Cardiac fibroblast (primary cell): ENCODE measurements at regions not wholly inside any gene's neighbourhood (a gene's known extent, or its start where the extent isn't known, plus 50 kb on each side); places are given as distances from the start of the nearest gene placed in this dataset.

Experiments used
- DNase-seq, 2 donors: peaks; one replicate each; pipeline versions ENCODE4 v3.0.0 to v3.0.0-alpha.2; 2010; ENCODE audit warnings: low read depth in 2 of 2
- H3K4me3 ChIP-seq, 2 donors: replicated peaks in 1 of 2; 1 replicate in 1 of 2; 2 replicates in 1 of 2; pipeline ENCODE4 v1.5.1; 2011; ENCODE audit warnings: low read depth in 2 of 2, low read length in 2 of 2, mild to moderate bottlenecking in 2 of 2, moderate library complexity in 1 of 2
- CTCF ChIP-seq: IDR thresholded peaks from one replicate; pipeline ENCODE4 v1.5.1; 2011; ENCODE audit warnings: low read depth, mild to moderate bottlenecking, low read length, inconsistent platforms

DNA sequence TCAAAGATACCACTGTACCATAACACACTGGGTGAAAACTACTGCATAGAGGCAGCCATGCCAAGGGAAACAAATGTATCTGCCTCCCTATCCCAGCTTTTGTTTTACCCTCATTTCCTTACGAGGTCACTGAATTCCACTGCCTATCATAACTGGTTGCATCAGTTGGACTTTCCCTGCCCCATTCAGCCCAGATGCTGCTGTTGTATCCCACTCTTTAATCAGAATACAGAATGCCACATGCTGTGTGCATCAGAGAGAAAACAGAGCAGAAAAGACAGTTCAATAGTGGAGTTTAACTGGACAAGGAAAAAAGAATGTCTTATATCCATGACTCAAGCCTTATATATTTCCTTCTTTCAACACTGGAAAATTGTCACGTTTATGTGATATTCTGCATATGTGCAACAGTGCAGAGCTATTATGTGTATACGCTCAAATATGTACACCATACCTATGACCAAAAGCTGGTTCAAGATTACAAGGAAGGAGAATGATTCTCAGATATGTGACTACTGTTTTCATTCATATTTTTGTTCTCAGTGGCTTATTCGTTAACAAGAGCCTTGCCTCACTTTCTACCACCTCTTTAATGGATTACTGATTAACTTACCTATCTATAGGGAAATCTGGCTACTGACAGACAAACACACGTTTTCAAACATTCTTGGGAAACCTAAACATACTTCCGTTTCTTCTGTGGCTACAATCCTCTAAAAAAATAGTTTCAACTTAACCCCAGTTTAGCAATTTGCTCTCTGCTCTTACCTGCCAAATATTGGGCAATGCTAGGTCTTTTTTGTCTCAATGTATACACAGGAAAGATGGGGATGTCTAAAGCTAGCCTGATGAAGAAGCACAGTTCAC lies 378.9 kb downstream of the SMARCA1 start:
- no peak for TF ChIP-seq CTCF
- no peak overlapping the region for H3K4me3 ChIP-seq
- DNase-seq = no peak

- no peak overlapping the region for H3K4me3 ChIP-seq
- TF ChIP-seq CTCF = no peak
- no peak for DNase-seq
Observed at GRCh38 chrX:129139837-129140598, 383.3 kb downstream of the SMARCA1 start.

DNA sequence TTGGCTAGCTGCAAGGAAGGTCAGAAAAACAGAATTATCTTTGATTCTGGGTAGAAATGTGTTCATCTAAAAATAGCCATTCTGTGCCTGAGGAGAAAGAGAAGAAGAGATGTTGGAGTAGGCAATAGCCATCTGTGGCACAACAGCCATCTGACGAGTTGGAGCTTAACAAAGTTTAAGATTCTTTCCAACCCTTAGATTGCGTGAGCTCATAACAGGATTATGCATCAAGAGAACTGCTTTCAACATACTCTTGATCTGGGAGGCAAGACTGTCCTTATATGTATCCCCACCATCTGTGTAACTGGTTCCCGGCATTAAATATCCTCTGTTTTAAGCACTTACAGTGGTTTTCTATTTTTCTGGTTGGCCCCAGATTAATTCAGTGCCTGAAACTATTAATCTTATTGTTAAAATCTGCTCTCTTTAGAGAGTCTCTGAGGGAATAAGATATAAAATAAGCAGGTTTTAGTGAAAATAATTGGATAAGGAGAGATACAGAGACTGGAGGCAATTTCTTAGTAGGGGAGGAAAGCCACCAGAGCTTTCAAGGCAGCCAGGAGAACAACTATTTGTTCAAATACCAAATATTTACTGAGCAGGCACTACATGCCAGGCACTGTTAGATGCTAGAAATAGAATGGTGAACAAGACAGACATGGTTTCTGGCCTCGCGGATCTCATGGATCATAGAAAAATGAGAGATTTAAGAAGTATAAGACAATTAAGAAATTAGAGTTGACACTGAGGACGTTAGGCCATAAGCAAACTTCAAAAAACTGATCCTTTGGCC lies 398.0 kb downstream of the SMARCA1 start:
- H3K4me3 ChIP-seq = no peak overlapping the region
- DNase-seq = no peak
- TF ChIP-seq CTCF = no peak

- no peak for TF ChIP-seq CTCF
- H3K4me3 ChIP-seq = no peak overlapping the region
- DNase-seq = no peak
Observed at GRCh38 chrX:129123795-129124194, 399.5 kb downstream of the SMARCA1 start.

DNA sequence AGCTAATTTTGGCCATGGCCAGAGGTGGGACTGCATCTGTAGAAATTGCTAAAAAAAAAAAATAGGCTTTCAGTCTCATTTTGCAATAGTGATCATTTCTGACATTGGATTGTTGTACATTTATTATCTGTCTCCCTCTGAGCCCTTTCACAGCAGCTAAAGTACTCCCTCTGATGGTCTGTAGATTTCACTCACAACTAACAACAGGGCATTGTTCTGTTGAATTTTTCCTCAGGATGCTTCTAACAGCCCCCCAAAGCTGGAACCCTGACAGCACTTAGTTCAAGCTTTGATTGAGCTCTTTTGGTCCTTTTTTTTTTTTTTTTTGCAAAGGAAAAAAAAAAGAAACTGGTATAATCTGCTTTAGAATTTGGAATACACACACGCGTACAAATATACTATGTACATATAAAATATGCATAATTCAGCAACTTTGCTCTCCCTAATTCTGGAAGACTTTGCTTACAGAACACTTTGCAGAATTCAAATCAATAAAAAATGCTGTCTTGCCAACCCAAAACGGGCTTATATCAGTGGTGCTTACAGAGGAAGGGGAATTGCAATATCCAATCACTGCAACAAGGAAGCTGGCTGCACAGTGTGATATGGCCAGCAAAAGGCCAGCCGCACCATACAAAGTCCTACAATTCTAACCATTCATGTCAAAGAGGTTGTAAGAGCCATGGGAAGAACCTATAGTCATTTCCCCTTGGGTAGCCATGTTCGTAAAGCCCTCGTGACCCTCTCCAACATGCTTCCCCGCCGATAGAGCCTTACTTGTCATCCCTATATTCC lies 406.4 kb downstream of the SMARCA1 start:
- TF ChIP-seq CTCF = no peak
- no peak overlapping the region for H3K4me3 ChIP-seq
- no peak for DNase-seq

DNA sequence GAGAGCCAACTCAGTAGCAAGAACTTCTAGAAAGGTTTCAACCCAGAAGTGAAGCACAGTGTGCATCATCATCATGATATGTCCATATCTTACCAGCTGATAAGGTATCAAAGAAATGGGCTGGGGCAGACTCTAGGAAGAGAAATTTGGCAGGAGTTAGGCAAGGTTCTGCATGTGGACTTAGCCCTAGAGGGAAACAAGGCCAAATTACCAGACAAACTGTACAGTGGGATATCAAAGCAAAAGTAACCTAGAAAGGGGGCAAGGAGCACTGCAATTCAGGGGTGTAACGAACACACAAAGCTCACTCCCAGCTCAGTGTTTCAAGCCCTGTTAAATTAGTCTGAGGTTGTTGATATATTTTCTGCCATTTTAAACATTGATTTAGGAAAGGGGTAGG lies 407.4 kb downstream of the SMARCA1 start:
- H3K4me3 ChIP-seq = no peak overlapping the region
- DNase-seq = no peak
- TF ChIP-seq CTCF = no peak
